Fibroblast of villous mesenchyme (primary cell): ENCODE measurements at regions not wholly inside any gene's neighbourhood (a gene's known extent, or its start where the extent isn't known, plus 50 kb on each side); places are given as distances from the start of the nearest gene placed in this dataset.

Experiments
- DNase-seq: peaks from one replicate; pipeline ENCODE4 v3.0.0-alpha.2; 2010; ENCODE audit warnings: low read depth
- H3K4me3 ChIP-seq: 2 replicates; pipeline ENCODE4 v1.5.1; 2011; ENCODE audit warnings: low read depth, mild to moderate bottlenecking, low read length
- TF ChIP-seq, protein P1 (sequence below): IDR thresholded peaks from 2 replicates; pipeline ENCODE4 v1.5.1; 2012; ENCODE audit warnings: low read depth, mild to moderate bottlenecking, low read length; ENCODE audit not compliant: insufficient read depth

DNA sequence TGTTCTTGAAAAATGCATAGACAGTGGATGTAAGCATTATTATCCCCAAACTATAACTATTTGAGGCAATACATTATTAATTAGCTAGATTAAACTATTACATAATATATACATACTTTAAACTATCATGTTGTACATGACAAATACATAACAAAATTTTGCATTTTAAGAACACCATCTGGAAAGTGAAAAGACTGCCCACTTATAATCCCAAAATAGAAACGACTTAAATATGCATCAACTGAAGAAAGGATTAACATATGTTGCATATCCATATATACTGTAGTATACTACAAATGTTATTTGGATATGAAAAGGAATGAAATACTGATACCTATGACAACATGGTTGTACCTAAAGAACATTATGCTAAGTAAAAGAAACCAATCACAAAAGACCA, 700.8 kb upstream of the SPRY2 start:
- DNase-seq: no peak
- TF ChIP-seq, protein P1, sequence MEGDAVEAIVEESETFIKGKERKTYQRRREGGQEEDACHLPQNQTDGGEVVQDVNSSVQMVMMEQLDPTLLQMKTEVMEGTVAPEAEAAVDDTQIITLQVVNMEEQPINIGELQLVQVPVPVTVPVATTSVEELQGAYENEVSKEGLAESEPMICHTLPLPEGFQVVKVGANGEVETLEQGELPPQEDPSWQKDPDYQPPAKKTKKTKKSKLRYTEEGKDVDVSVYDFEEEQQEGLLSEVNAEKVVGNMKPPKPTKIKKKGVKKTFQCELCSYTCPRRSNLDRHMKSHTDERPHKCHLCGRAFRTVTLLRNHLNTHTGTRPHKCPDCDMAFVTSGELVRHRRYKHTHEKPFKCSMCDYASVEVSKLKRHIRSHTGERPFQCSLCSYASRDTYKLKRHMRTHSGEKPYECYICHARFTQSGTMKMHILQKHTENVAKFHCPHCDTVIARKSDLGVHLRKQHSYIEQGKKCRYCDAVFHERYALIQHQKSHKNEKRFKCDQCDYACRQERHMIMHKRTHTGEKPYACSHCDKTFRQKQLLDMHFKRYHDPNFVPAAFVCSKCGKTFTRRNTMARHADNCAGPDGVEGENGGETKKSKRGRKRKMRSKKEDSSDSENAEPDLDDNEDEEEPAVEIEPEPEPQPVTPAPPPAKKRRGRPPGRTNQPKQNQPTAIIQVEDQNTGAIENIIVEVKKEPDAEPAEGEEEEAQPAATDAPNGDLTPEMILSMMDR: no peak
- no peak overlapping the region for H3K4me3 ChIP-seq

- TF ChIP-seq, protein P1: no peak
- no peak for DNase-seq
- no peak overlapping the region for H3K4me3 ChIP-seq
Observed at GRCh38 chr13:81031996-81032395, 691.1 kb upstream of the SPRY2 start.

DNA sequence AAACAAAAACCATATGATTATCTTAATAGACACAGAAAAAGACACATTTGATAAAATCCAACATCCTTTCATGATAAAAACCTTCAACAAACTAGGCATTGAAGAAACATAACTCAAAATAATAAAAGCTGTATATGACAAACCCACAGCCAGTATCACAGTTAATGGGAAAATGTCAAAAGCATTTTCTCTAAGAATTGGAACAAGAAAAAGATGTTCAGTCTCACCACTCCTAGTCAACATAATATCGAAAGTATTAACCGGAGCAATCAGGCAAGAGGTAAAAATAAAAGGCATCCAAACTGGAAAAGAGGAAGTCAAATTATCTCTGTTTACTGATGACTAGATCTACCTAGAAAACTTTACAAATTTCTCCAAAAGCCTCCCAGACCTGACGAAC, 684.2 kb upstream of the SPRY2 start:
- no peak overlapping the region for H3K4me3 ChIP-seq
- DNase-seq: no peak
- TF ChIP-seq, protein P1: no peak

DNA sequence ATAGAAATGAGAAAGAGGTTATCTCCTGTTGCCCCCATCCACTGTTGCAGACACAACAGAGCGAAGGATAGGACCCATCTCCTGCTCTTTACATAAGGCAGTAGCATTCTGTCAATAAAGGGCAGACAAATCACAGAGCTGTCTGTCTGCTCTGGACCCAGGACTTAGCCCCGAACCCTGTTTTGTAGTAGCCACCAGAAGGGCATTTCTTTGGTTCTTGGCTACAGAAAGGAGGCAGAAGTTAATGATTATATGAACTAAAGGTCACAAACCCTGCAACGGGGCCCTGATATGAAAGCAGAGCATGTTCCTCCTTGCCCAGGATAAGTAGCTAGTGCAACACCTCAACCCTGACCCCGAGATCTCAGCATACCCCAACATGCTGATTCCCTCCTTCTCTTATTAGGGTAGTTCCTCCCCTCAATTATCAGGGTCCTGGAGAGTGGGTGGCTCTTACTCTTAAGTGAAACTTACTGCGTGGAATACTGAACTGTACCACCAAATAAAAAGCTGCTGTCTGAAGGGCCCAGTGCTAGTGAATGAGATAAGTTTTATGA, 680.4 kb upstream of the SPRY2 start:
- TF ChIP-seq, protein P1: no peak
- no peak for DNase-seq
- H3K4me3 ChIP-seq: no peak overlapping the region

- TF ChIP-seq, protein P1: no peak
- no peak for DNase-seq
- H3K4me3 ChIP-seq: no peak overlapping the region
Observed at GRCh38 chr13:81020010-81020409, 679.1 kb upstream of the SPRY2 start.

GRCh38 chr13:81018936-81019335, 678.0 kb upstream of the SPRY2 start:
- H3K4me3 ChIP-seq: no peak overlapping the region
- DNase-seq: no peak

More at GRCh38 chr13:81018936-81019335, 678.0 kb upstream of the SPRY2 start:
- TF ChIP-seq, protein P1: no peak
